Endothelial cell of umbilical vein (primary cell): ENCODE measurements at regions not wholly inside any gene's neighbourhood (a gene's known extent, or its start where the extent isn't known, plus 50 kb on each side); places are given as distances from the start of the nearest gene placed in this dataset.

Experiments
- POLR2A ChIP-seq: IDR thresholded peaks from 2 replicates; pipeline ENCODE4 v1.6.1; 2012; ENCODE audit warnings: low read depth, mild to moderate bottlenecking, control low read depth, low read length
- POLR2AphosphoS5 ChIP-seq: IDR thresholded peaks from 2 replicates; pipeline ENCODE4 v1.6.1; 2012; ENCODE audit warnings: low read depth, mild to moderate bottlenecking, control low read depth, low read length, moderate library complexity; ENCODE audit not compliant: insufficient read depth
- TF ChIP-seq, protein P1 (sequence below), 2 donors: IDR thresholded peaks; 1 replicate in 1 of 2; 2 replicates in 1 of 2; pipeline ENCODE4 v1.5.1; 2011; ENCODE audit warnings: low read length in 2 of 2, mild to moderate bottlenecking in 2 of 2, moderate library complexity in 2 of 2, control low read depth in 1 of 2, inconsistent platforms in 1 of 2, low read depth in 1 of 2; ENCODE audit not compliant: insufficient read depth in 1 of 2; ENCODE audit errors: extremely low read depth in 1 of 2
- TF ChIP-seq, protein P2 (sequence below): IDR thresholded peaks from 2 replicates; pipeline ENCODE4 v1.6.1; 2011; ENCODE audit not compliant: insufficient read depth, insufficient read length

DNA sequence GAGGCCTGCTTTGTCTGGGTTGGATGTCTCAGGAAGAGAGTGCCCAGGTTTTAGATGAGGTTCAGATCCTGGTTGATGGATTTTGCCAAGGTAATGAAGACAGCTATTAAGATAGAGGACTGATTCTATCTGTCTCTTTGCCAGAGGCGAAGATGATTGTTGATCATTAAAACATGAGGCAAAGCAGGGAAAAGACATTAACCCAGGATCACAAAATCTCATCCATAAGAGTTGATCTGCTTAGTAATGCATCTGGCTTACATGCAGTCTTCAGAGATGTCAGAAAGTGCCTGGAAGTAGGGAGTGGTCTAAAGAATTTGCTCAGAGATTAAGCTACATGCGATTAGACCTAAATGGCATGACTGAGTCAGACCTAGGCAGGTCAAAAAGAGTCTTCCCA, 229.6 kb upstream of the PLD5 start:
- TF ChIP-seq POLR2AphosphoS5 = no peak
- TF ChIP-seq, protein P1, sequence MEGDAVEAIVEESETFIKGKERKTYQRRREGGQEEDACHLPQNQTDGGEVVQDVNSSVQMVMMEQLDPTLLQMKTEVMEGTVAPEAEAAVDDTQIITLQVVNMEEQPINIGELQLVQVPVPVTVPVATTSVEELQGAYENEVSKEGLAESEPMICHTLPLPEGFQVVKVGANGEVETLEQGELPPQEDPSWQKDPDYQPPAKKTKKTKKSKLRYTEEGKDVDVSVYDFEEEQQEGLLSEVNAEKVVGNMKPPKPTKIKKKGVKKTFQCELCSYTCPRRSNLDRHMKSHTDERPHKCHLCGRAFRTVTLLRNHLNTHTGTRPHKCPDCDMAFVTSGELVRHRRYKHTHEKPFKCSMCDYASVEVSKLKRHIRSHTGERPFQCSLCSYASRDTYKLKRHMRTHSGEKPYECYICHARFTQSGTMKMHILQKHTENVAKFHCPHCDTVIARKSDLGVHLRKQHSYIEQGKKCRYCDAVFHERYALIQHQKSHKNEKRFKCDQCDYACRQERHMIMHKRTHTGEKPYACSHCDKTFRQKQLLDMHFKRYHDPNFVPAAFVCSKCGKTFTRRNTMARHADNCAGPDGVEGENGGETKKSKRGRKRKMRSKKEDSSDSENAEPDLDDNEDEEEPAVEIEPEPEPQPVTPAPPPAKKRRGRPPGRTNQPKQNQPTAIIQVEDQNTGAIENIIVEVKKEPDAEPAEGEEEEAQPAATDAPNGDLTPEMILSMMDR (IDR thresholded peaks at IDR 0.05; ENCODE audit: extremely low read depth in 1 of 2, insufficient read depth in 1 of 2, low read depth in 1 of 2, low read length in 2 of 2) = no peak
- no peak for TF ChIP-seq POLR2A
- TF ChIP-seq, protein P2, sequence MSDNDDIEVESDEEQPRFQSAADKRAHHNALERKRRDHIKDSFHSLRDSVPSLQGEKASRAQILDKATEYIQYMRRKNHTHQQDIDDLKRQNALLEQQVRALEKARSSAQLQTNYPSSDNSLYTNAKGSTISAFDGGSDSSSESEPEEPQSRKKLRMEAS = no peak
